ENCODE measurements at regions not wholly inside any gene's neighbourhood (a gene's known extent, or its start where the extent isn't known, plus 50 kb on each side); places are given as distances from the start of the nearest gene placed in this dataset.
"Not testable (repeated sequence)": the region's sequence is repeated elsewhere in the genome, so short reads cannot be mapped to it uniquely, and the experiment has no call there.

- no peak for FAIRE-seq
Measured at GRCh38 chr6:68007717-68008116, 627.4 kb upstream of the ADGRB3 start.

- no peak for FAIRE-seq
Measured at GRCh38 chr6:67986694-67987232, 648.3 kb upstream of the ADGRB3 start.

DNA sequence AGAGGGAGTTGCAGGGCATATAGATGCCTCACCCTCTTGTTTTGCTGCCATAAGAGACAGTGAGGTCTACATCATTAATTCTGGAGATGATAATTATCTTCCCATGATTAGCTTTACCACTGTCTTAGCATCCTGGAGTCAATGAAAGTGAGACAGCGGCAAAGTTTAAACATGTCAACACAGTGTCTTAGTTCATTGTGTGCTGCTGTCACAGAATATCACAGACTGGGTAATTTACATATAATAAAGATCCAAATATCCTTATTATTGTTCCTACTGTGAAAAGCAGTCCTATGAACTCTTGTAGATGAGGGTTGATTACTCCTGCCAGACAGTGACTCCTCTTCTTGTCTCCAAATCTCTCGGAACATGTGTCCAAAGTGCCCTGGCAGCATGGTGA, 658.6 kb upstream of the ADGRB3 start:
- no peak for FAIRE-seq

- peak; percentile 86 for FAIRE-seq
Measured at GRCh38 chr6:67974931-67975330, 660.2 kb upstream of the ADGRB3 start.

- no peak for FAIRE-seq
Measured at GRCh38 chr6:67971812-67972211, 663.3 kb upstream of the ADGRB3 start.

- no peak for FAIRE-seq
Measured at GRCh38 chr6:67966830-67967229, 668.3 kb upstream of the ADGRB3 start.

DNA sequence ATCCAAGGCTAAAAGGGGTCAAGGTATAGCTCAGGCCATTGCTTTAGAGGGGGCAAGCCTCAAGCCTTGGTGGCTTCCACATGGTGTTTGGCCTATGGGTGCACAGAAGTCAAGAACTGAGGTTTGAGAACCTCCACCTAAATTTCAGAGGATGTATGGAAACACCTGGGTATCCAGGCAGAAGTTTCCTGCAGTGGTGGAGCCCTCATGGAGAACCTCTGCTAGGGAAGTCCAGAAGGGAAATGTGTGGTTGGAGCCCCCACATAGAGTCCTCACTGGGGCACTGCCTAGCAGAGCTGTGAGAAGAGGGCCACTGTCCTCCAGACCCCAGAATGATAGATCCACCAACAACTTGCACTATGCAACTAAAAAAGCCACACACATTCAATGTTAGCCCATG, 678.7 kb upstream of the ADGRB3 start:
- FAIRE-seq: no peak

DNA sequence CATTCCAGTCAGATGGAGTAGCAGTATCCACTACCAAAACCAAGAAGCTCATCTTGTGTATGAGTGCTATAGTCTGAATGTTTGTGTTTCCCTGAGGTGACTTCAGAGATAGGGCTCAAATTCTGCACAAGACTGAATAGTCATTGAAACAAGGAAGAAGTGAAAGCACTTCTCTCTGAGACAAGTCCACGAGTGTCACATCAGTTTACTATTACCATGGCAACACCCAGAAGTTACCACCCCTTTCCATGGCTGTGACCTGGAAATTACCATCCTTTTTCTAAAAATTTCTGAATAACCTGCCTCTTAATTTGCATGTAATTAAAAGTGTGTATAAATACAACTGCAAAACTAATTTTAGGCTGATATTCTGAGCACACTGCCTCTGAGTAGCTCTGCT, 682.1 kb upstream of the ADGRB3 start:
- no peak for FAIRE-seq

- FAIRE-seq: no peak
Measured at GRCh38 chr6:67952121-67952520, 683.0 kb upstream of the ADGRB3 start.

- not testable (repeated sequence) for FAIRE-seq
Measured at GRCh38 chr6:67947762-67948161, 687.3 kb upstream of the ADGRB3 start.

- FAIRE-seq: no peak
Measured at GRCh38 chr6:67935976-67936477, 699.1 kb upstream of the ADGRB3 start.

- no peak for FAIRE-seq
Measured at GRCh38 chr6:67933278-67933677, 701.8 kb upstream of the ADGRB3 start.

DNA sequence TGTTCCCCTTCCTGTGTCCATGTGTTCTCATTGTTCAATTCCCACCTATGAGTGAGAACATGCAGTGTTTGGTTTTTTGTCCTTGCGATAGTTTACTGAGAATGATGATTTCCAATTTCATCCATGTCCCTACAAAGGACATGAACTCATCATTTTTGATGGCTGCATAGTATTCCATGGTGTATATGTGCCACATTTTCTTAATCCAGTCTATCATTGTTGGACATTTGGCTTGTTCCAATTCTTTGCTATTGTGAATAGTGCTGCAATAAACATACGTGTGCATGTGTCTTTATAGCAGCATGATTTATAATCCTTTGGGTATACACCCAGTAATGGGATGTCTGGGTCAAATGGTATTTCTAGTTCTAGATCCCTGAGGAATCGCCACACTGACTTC, 712.5 kb upstream of the ADGRB3 start:
- FAIRE-seq: not testable (repeated sequence)

GRCh38 chr6:67920040-67920439, 715.0 kb upstream of the ADGRB3 start:
- not testable (repeated sequence) for FAIRE-seq

DNA sequence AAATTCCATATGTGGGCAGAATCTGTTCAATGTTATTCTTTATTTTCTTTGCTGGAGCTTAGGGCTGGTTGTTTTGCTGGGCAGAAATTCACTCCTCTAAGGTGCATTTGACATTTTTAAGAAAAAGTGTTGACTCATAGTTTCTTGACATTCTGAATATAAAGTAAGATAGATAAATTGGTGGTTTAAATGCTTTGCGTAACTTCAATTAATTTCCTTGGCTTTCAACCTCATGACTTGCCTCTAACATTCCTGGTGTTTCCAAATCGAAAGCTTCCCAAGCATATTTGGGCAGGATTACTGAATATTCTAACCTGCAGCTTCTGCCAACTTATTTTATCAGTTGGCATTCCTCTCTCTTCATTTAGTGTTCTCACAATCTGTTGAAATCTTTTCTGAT, 718.7 kb upstream of the ADGRB3 start:
- FAIRE-seq: no peak

DNA sequence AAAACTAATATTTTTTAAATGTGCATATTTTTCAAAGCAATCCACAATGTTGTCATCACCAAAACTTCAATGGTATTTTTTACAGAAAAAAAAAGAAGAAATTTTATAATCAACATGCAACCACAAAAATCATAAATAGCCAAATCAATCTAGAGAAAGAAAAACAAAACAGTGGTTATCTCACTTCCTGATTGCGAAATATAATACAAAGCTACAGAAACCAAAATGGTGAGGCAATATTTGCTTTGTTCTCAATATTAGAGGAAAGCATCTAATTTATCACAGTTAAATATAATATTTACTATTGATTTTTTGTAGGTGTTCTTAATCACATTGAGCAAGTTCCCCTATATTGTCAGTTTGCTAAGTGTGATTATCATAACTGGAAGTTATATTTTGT, 720.7 kb upstream of the ADGRB3 start:
- FAIRE-seq: no peak

GRCh38 chr6:67909354-67909753, 725.7 kb upstream of the ADGRB3 start:
- FAIRE-seq: no peak

- no peak for FAIRE-seq
Measured at GRCh38 chr6:67908379-67908778, 726.7 kb upstream of the ADGRB3 start.

DNA sequence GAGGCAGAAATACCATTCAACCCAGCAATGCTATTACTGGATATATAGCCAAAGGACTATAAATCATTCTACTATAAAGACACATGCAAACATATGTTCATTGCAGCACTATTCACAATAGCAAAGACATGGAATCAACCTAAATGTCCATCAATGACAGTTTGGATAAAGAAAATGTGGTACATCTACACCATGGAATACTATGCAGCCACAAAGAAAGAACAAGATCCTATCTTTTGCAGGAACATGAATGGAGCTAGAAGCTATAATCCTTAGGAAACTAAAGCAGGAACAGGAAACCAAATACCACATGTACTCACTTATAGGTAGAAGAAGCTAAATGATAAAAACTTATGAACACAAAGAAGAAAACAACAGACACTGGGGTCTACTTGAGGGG, 730.3 kb upstream of the ADGRB3 start:
- FAIRE-seq: not testable (repeated sequence)

DNA sequence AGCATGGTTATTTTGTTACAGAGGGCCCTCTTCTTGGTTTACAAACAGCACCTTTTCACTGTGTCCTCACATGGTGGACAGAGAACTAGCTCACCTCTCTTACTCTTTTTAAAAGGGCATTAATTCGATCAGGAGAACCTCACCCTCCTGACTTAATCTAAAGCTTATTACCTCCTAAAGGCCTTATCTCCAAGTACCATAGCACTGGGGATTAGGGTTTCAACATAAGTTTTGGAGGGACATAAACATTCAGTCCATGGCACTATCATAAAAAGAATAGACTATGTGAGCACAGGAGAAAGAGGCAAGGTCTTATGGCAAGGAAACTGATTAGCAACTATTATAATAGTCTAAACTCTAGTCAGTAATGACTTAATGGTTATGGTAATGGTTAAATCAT, 736.2 kb upstream of the ADGRB3 start:
- FAIRE-seq: no peak

GRCh38 chr6:67897998-67898607, 737.0 kb upstream of the ADGRB3 start:
- FAIRE-seq: no peak

DNA sequence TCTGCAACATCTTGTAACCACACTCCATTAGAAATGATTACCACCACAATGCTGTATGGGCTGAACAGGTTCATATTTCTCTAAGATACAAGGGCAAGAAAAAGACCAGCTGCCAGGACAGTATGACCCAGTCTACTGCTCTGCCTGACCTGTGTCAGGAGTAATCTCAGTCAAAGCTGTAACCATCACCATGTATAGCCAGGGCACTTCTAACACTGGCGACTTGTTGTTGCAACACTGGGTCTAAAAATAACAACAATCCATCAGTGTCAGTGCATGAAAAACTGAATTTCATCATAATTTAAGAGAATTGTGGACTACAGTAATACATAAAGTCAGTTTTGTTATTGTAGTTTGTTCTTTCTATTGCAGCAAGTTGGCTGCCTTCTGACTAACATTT, 738.6 kb upstream of the ADGRB3 start:
- FAIRE-seq: no peak

DNA sequence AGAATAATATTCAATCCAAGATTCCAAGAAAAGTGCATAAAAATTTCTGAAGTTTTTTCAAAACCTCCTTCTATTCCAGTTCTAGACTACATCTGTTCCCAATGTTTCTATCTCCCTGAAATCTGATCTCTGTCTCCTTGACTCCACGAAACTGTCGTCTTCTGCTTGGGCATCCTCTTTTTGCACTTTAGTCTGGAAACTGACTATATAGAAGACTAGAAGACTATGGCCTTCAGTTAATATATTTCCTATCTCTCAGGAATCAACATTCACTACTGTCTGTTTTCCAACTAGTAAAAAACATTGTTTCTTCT, 745.4 kb upstream of the ADGRB3 start:
- no peak for FAIRE-seq

- FAIRE-seq: no peak
Measured at GRCh38 chr6:67888886-67889681, 746.0 kb upstream of the ADGRB3 start.

DNA sequence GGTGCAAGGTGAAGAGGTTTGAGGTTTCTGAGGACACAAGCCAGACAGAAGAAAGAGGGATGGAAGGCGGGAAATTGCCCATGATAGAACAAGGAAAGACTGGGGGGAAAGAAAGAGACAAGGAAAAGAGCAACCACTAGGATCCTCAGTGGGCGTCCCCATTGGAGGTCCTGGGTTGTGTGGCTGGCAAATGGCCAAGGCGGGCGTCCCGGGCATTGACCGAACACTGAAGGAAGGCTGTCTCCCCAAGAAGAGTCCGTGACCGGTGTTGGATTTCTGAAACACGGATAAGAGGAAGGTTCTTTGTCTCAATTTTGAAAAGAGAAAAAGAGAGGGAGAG, 746.6 kb upstream of the ADGRB3 start:
- no peak for FAIRE-seq

All from A204.1 (cell line).